ENCODE measurements at regions not wholly inside any gene's neighbourhood (a gene's known extent, or its start where the extent isn't known, plus 50 kb on each side); places are given as distances from the start of the nearest gene placed in this dataset.

GRCh38 chr3:135310317-135310716 is 515.3 kb downstream of the EPHB1 start:
- TF ChIP-seq CTCF (IDR thresholded peaks at IDR 0.05; ENCODE audit: poor library complexity, severe bottlenecking), result no peak
- Histone ChIP-seq H3K36me3 (ENCODE audit: low read depth) (no peaks in the 10 kb centered on the region), H3K9me3 (ENCODE audit: severe bottlenecking) (no peaks in the 10 kb centered on the region), H3K4me1 (ENCODE audit: insufficient read depth, poor library complexity, severe bottlenecking) (no peaks in the 10 kb centered on the region), H3K27me3 (ENCODE audit: insufficient read depth, poor library complexity, severe bottlenecking) (no peaks in the 10 kb centered on the region), H3K27ac (ENCODE audit: poor library complexity, severe bottlenecking) (no peak overlapping the region), H3K4me3 (ENCODE audit: severe bottlenecking) (no peak overlapping the region)
- ATAC-seq (ENCODE audit: low read depth) (no peak), DNase-seq (ENCODE audit: low spot score) (no peak)

- no peak overlapping the region for H3K27ac ChIP-seq (ENCODE audit: poor library complexity, severe bottlenecking)
- H3K4me3 ChIP-seq (ENCODE audit: severe bottlenecking), result no peak overlapping the region
These were observed 516.6 kb downstream of the EPHB1 start for GRCh38 chr3:135311699-135312098.

GRCh38 chr3:135314237-135314636 is 519.2 kb downstream of the EPHB1 start:
- Histone ChIP-seq H3K27ac (ENCODE audit: poor library complexity, severe bottlenecking) (no peak overlapping the region), H3K4me3 (ENCODE audit: severe bottlenecking) (no peak overlapping the region), H3K9me3 (ENCODE audit: severe bottlenecking) (no peaks in the 10 kb centered on the region), H3K27me3 (ENCODE audit: insufficient read depth, poor library complexity, severe bottlenecking) (no peaks in the 10 kb centered on the region), H3K36me3 (ENCODE audit: low read depth) (no peaks in the 10 kb centered on the region), H3K4me1 (ENCODE audit: insufficient read depth, poor library complexity, severe bottlenecking) (no peaks in the 10 kb centered on the region)
- no peak for TF ChIP-seq CTCF (IDR thresholded peaks at IDR 0.05; ENCODE audit: poor library complexity, severe bottlenecking)
- DNase-seq (ENCODE audit: low spot score) (no peak), ATAC-seq (ENCODE audit: low read depth) (no peak)

More at GRCh38 chr3:135311699-135312098, 516.6 kb downstream of the EPHB1 start:
- no peak for TF ChIP-seq CTCF (IDR thresholded peaks at IDR 0.05; ENCODE audit: poor library complexity, severe bottlenecking)
- DNase-seq (ENCODE audit: low spot score), result no peak
- Histone ChIP-seq H3K27me3 (ENCODE audit: insufficient read depth, poor library complexity, severe bottlenecking) (no peaks in the 10 kb centered on the region), H3K9me3 (ENCODE audit: severe bottlenecking) (no peaks in the 10 kb centered on the region), H3K4me1 (ENCODE audit: insufficient read depth, poor library complexity, severe bottlenecking) (no peaks in the 10 kb centered on the region), H3K36me3 (ENCODE audit: low read depth) (no peaks in the 10 kb centered on the region)
- ATAC-seq (ENCODE audit: low read depth), result no peak

- Histone ChIP-seq H3K4me1 (ENCODE audit: insufficient read depth, poor library complexity, severe bottlenecking) (no peaks in the 10 kb centered on the region), H3K36me3 (ENCODE audit: low read depth) (no peaks in the 10 kb centered on the region), H3K4me3 (ENCODE audit: severe bottlenecking) (no peak overlapping the region), H3K27me3 (ENCODE audit: insufficient read depth, poor library complexity, severe bottlenecking) (no peaks in the 10 kb centered on the region), H3K27ac (ENCODE audit: poor library complexity, severe bottlenecking) (no peak overlapping the region), H3K9me3 (ENCODE audit: severe bottlenecking) (no peaks in the 10 kb centered on the region)
- ATAC-seq (ENCODE audit: low read depth) (no peak), DNase-seq (ENCODE audit: low spot score) (no peak)
- no peak for TF ChIP-seq CTCF (IDR thresholded peaks at IDR 0.05; ENCODE audit: poor library complexity, severe bottlenecking)
These were observed 529.2 kb downstream of the EPHB1 start for GRCh38 chr3:135324301-135324700.

GRCh38 chr3:135325096-135325495 is 530.0 kb downstream of the EPHB1 start:
- no peak for TF ChIP-seq CTCF (IDR thresholded peaks at IDR 0.05; ENCODE audit: poor library complexity, severe bottlenecking)
- Histone ChIP-seq H3K27me3 (ENCODE audit: insufficient read depth, poor library complexity, severe bottlenecking) (no peaks in the 10 kb centered on the region), H3K4me3 (ENCODE audit: severe bottlenecking) (no peak overlapping the region), H3K27ac (ENCODE audit: poor library complexity, severe bottlenecking) (no peak overlapping the region), H3K4me1 (ENCODE audit: insufficient read depth, poor library complexity, severe bottlenecking) (no peaks in the 10 kb centered on the region), H3K9me3 (ENCODE audit: severe bottlenecking) (no peaks in the 10 kb centered on the region), H3K36me3 (ENCODE audit: low read depth) (no peaks in the 10 kb centered on the region)
- no peak for DNase-seq (ENCODE audit: low spot score)
- ATAC-seq (ENCODE audit: low read depth), result no peak

Data from RWPE2 (cell line).